Endothelial cell of umbilical vein (primary cell): ENCODE measurements at regions not wholly inside any gene's neighbourhood (a gene's known extent, or its start where the extent isn't known, plus 50 kb on each side); places are given as distances from the start of the nearest gene placed in this dataset.

Source experiments
- BruUV-seq: library from RNA; stranded (reverse); fragments of 400-500 nt; replicated peaks from 2 replicates; lab custom pipeline; 2021; lab: Mats Ljungman, UMichigan
- CTCF ChIA-PET: fragments of 300-600, 350-600 bp; sonication (Branson Sonifier 250); formaldehyde crosslinking; loops from one replicate; lab custom pipeline; 2021; ENCODE audit warnings: antibody characterized with exemption, inconsistent platforms; lab: Charles Lee
- POLR2A ChIA-PET: fragments of 300-600, 350-600 bp; sonication (Branson Sonifier 250); formaldehyde crosslinking; loops from one replicate; lab custom pipeline; 2021; ENCODE audit warnings: antibody characterized with exemption, inconsistent platforms; lab: Charles Lee
- DNase-seq: peaks from one replicate; pipeline ENCODE4 v3.0.0-alpha.2; 2011; ENCODE audit warnings: low read depth, low spot score
- FAIRE-seq: peaks from 2 replicates; lab custom pipeline; 2011; peaks lifted over from hg19 to GRCh38; lab: Jason Lieb, UNC
- H2AFZ ChIP-seq: 2 replicates; pipeline ENCODE4 v1.6.0; 2012; ENCODE audit warnings: low read depth, low read length, control low read depth, inconsistent platforms
- H3K27ac ChIP-seq: 2 replicates; pipeline ENCODE4 v1.5.1; 2011; ENCODE audit warnings: low read depth, mild to moderate bottlenecking, control low read depth, low read length, moderate library complexity; ENCODE audit not compliant: insufficient read depth
- H3K27me3 ChIP-seq, 2 experiments: 2 replicates each; pipeline versions ENCODE4 v1.6.0 to v1.6.1; 2011; ENCODE audit warnings: low read length in 2 of 2, mixed read lengths in 1 of 2; ENCODE audit not compliant: control insufficient read depth in 2 of 2, insufficient read depth in 2 of 2
- H3K36me3 ChIP-seq, 2 experiments: 2 replicates in 1 of 2; 3 replicates in 1 of 2; pipeline ENCODE4 v1.5.1; 2011; ENCODE audit warnings: low read length in 2 of 2, mild to moderate bottlenecking in 1 of 2, moderate library complexity in 1 of 2; ENCODE audit not compliant: control insufficient read depth in 2 of 2, insufficient read depth in 2 of 2; ENCODE audit errors: extremely low read depth in 1 of 2
- H3K4me1 ChIP-seq: 3 replicates; pipeline ENCODE4 v1.5.1; 2011; ENCODE audit warnings: mild to moderate bottlenecking, low read length; ENCODE audit not compliant: control insufficient read depth, insufficient read depth; ENCODE audit errors: extremely low read depth
- H3K4me2 ChIP-seq: 2 replicates; pipeline ENCODE4 v1.6.1; 2011; ENCODE audit warnings: low read length, control low read depth, mixed read lengths; ENCODE audit not compliant: insufficient read depth
- H3K4me3 ChIP-seq, 3 experiments: fragments of 200-600 bp in 1 of 3; sonication (generic), shearing (Covaris generic) in 1 of 3; replicated peaks in 1 of 3; 2 replicates each; pipeline ENCODE4 v1.5.1; 2011 to 2016; ENCODE audit warnings: control low read depth in 3 of 3, low read length in 3 of 3, mild to moderate bottlenecking in 2 of 3, inconsistent platforms in 1 of 3, low read depth in 1 of 3, moderate library complexity in 1 of 3; ENCODE audit not compliant: insufficient read depth in 1 of 3
- H3K79me2 ChIP-seq: 2 replicates; pipeline ENCODE4 v1.6.0; 2012; ENCODE audit warnings: low read length, inconsistent platforms; ENCODE audit not compliant: control insufficient read depth, insufficient read depth
- H3K9ac ChIP-seq: replicated peaks from 2 replicates; pipeline ENCODE3; 2011; ENCODE audit warnings: low read length, control low read depth; ENCODE audit not compliant: insufficient read depth; ENCODE audit errors: extremely low read depth
- H3K9me1 ChIP-seq: replicated peaks from 3 replicates; pipeline ENCODE4 v1.6.0; 2011; ENCODE audit warnings: mild to moderate bottlenecking, low read length; ENCODE audit not compliant: control insufficient read depth, insufficient read depth; ENCODE audit errors: extremely low read depth
- H3K9me3 ChIP-seq: replicated peaks from 2 replicates; pipeline ENCODE4 v1.5.1; 2012; ENCODE audit warnings: low read length, inconsistent platforms; ENCODE audit not compliant: control insufficient read depth, insufficient read depth
- H4K20me1 ChIP-seq: replicated peaks from 2 replicates; pipeline ENCODE3; 2011; ENCODE audit warnings: mild to moderate bottlenecking, low read length; ENCODE audit not compliant: control insufficient read depth, insufficient read depth; ENCODE audit errors: extremely low read depth
- CTCF ChIP-seq, 2 donors: IDR thresholded peaks; 1 replicate in 1 of 2; 2 replicates in 1 of 2; pipeline ENCODE4 v1.5.1; 2011; ENCODE audit warnings: low read length in 2 of 2, mild to moderate bottlenecking in 2 of 2, moderate library complexity in 2 of 2, control low read depth in 1 of 2, inconsistent platforms in 1 of 2, low read depth in 1 of 2; ENCODE audit not compliant: insufficient read depth in 1 of 2; ENCODE audit errors: extremely low read depth in 1 of 2
- EZH2 ChIP-seq: IDR thresholded peaks from 2 replicates; pipeline ENCODE4 v1.6.1; 2012; ENCODE audit warnings: borderline replicate concordance, low read depth, mild to moderate bottlenecking, moderate library complexity, low read length, inconsistent platforms; ENCODE audit not compliant: severe bottlenecking
- FOS ChIP-seq: IDR thresholded peaks from 2 replicates; pipeline ENCODE4 v1.6.1; 2011; ENCODE audit warnings: mild to moderate bottlenecking, low read length, moderate library complexity, borderline replicate concordance; ENCODE audit not compliant: insufficient read depth
- GATA2 ChIP-seq: IDR thresholded peaks from 2 replicates; pipeline ENCODE4 v1.7.0; 2011; ENCODE audit warnings: low read depth, mild to moderate bottlenecking, moderate library complexity, mixed read lengths, low read length; ENCODE audit not compliant: insufficient read length, insufficient read depth
- JUN ChIP-seq: IDR thresholded peaks from 2 replicates; pipeline ENCODE4 v1.6.1; 2011; ENCODE audit warnings: borderline replicate concordance, low read depth; ENCODE audit not compliant: insufficient read length, insufficient read depth
- MAX ChIP-seq: IDR thresholded peaks from 2 replicates; pipeline ENCODE4 v1.6.1; 2011; ENCODE audit not compliant: insufficient read depth, insufficient read length
- MYC ChIP-seq: IDR thresholded peaks from one replicate; pipeline ENCODE4 v1.6.1; 2011; ENCODE audit warnings: mild to moderate bottlenecking, low read depth, low read length
- POLR2A ChIP-seq: IDR thresholded peaks from 2 replicates; pipeline ENCODE4 v1.6.1; 2012; ENCODE audit warnings: low read depth, mild to moderate bottlenecking, control low read depth, low read length
- POLR2AphosphoS5 ChIP-seq: IDR thresholded peaks from 2 replicates; pipeline ENCODE4 v1.6.1; 2012; ENCODE audit warnings: low read depth, mild to moderate bottlenecking, control low read depth, low read length, moderate library complexity; ENCODE audit not compliant: insufficient read depth
- dilution Hi-C: fragments of 300-500 bp; cut with MboI; formaldehyde crosslinking; loops from one replicate; pipeline ENCODE4 v1.15.0; 2019; ENCODE audit warnings: low sequenced_read_pairs; ENCODE audit not compliant: extremely low pct_ligation_motif_present
- intact Hi-C: fragments of 100-400 bp; cut with micrococcal nuclease; formaldehyde crosslinking; loops from one replicate; pipeline ENCODE4 v1.10.0; 2022

- Histone ChIP-seq H3K4me3 (no peak overlapping the region), H3K36me3 (no peaks in the 10 kb centered on the region), H3K9ac (no peak overlapping the region), H3K79me2 (no peaks in the 10 kb centered on the region), H3K9me1 (no peaks in the 10 kb centered on the region), H3K4me2 (no peak overlapping the region), H4K20me1 (no peaks in the 10 kb centered on the region), H2AFZ (no peak overlapping the region), H3K9me3 (no peaks in the 10 kb centered on the region), H3K27me3 (no peaks in the 10 kb centered on the region), H3K27ac (no peak overlapping the region), H3K4me1 (no peaks in the 10 kb centered on the region)
- ChIA-PET CTCF (no interaction called here), POLR2A (no interaction called here)
- BruUV-seq = no TSS peak
- dilution Hi-C loops (no loop called here), intact Hi-C loops (no loop called here)
- DNase-seq (no peak), FAIRE-seq (no peak)
- no peak for TF ChIP-seq EZH2
- no peak for TF ChIP-seq CTCF (IDR thresholded peaks at IDR 0.05; ENCODE audit: extremely low read depth in 1 of 2, insufficient read depth in 1 of 2, low read depth in 1 of 2, low read length in 2 of 2)
- no peak for TF ChIP-seq POLR2AphosphoS5
- no peak for TF ChIP-seq MYC
- no peak for TF ChIP-seq POLR2A
- TF ChIP-seq JUN = no peak
- TF ChIP-seq MAX = no peak
- no peak for TF ChIP-seq GATA2
- TF ChIP-seq FOS = no peak
Measured at GRCh38 chr20:56943946-56944945, 315.1 kb downstream of the TFAP2C start.
